Right lobe of liver (tissue), 4 donors: ENCODE measurements at regions not wholly inside any gene's neighbourhood (a gene's known extent, or its start where the extent isn't known, plus 50 kb on each side); places are given as distances from the start of the nearest gene placed in this dataset.

ENCODE experiments used
- CTCF ChIP-seq, 4 donors: fragments of 200-600 bp in 3 of 4; fragments of 450-650 bp in 1 of 4; IDR thresholded peaks; one replicate each; pipeline versions ENCODE4 v1.5.1 to v1.8.0; 2016 to 2022; ENCODE audit warnings: antibody characterized with exemption in 4 of 4, mild to moderate bottlenecking in 2 of 4
- POLR2A ChIP-seq: fragments of 450-650 bp; IDR thresholded peaks from one replicate; pipeline ENCODE4 v1.6.1; 2017; ENCODE audit warnings: antibody characterized with exemption, mild to moderate bottlenecking
- donor health status: DM: no; HTN: no; CAD: no.
- donor health status: DM: no; HTN: no; CAD: no.
- donor health status: DM: no; HTN: yes; CAD: no.

DNA sequence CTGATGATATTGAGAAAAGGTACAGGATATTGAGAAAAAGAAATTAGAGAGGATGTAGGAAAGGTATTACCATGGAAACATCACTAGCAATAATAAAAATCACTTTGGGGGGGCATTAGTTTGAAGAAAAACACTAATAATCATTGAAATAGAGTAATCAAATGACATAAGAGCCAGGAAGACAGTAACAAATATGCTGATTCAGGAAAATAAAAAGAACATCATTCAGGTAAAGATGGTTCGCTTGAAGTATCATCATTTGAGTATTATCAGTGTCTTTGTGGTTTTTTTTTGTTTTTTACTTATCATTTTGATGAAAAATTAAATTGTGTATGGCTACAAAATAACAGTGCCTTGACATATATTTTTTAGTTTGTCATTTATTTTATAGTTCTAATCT is 164.5 kb downstream of the IFI44 start:
- TF ChIP-seq CTCF (IDR thresholded peaks at IDR 0.05), result no peak
- no peak for TF ChIP-seq POLR2A
